H9 (cell line): ENCODE measurements at regions not wholly inside any gene's neighbourhood (a gene's known extent, or its start where the extent isn't known, plus 50 kb on each side); places are given as distances from the start of the nearest gene placed in this dataset.

Experiments
- DNase-seq: peaks from one replicate; pipeline ENCODE4 v3.0.0-alpha.2; 2017
- H2AFZ ChIP-seq: one replicate; pipeline ENCODE4 v1.6.1; 2013; ENCODE audit warnings: mild to moderate bottlenecking, low read length, control low read depth, moderate library complexity
- H2AK5ac ChIP-seq: 2 replicates; pipeline ENCODE4 v1.6.1; 2013; ENCODE audit warnings: low read length, control low read depth, mixed read lengths; ENCODE audit not compliant: insufficient read length
- H2BK120ac ChIP-seq: one replicate; pipeline ENCODE4 v1.6.1; 2013; ENCODE audit warnings: low read depth, mild to moderate bottlenecking, low read length, control low read depth, inconsistent platforms; ENCODE audit not compliant: poor library complexity, severe bottlenecking
- H2BK12ac ChIP-seq: 2 replicates; pipeline ENCODE4 v1.6.1; 2013; ENCODE audit warnings: low read length, control low read depth, mixed read lengths, low read depth; ENCODE audit not compliant: insufficient read length
- H2BK15ac ChIP-seq: 2 replicates; pipeline ENCODE4 v1.6.1; 2013; ENCODE audit warnings: low read depth, low read length, control low read depth
- H2BK20ac ChIP-seq: one replicate; pipeline ENCODE4 v1.6.1; 2013; ENCODE audit warnings: low read depth, mild to moderate bottlenecking, low read length, control low read depth, inconsistent platforms; ENCODE audit not compliant: poor library complexity, severe bottlenecking
- H2BK5ac ChIP-seq: 2 replicates; pipeline ENCODE4 v1.6.1; 2013; ENCODE audit warnings: low read length, control low read depth, mixed read lengths; ENCODE audit not compliant: insufficient read length
- H3K14ac ChIP-seq: 2 replicates; pipeline ENCODE4 v1.6.1; 2013; ENCODE audit warnings: low read length, control low read depth; ENCODE audit not compliant: insufficient read depth
- H3K18ac ChIP-seq: 2 replicates; pipeline ENCODE4 v1.6.1; 2013; ENCODE audit warnings: low read depth, mild to moderate bottlenecking, mixed read lengths, low read length, control low read depth; ENCODE audit not compliant: insufficient read length
- H3K23ac ChIP-seq: 2 replicates; pipeline ENCODE4 v1.6.1; 2013; ENCODE audit warnings: low read length, control low read depth, mixed read lengths, low read depth; ENCODE audit not compliant: insufficient read length
- H3K23me2 ChIP-seq: 2 replicates; pipeline ENCODE4 v1.6.1; 2013; ENCODE audit warnings: low read depth, mild to moderate bottlenecking, mixed read lengths, low read length, control low read depth; ENCODE audit not compliant: insufficient read length, poor library complexity, severe bottlenecking
- H3K27ac ChIP-seq: 2 replicates; pipeline ENCODE4 v1.5.1; 2013; ENCODE audit warnings: low read length, control low read depth, mixed read lengths, low read depth; ENCODE audit not compliant: insufficient read length
- H3K27me3 ChIP-seq: 2 replicates; pipeline ENCODE4 v1.6.1; 2013; ENCODE audit warnings: low read length, control low read depth, inconsistent platforms; ENCODE audit not compliant: insufficient read depth
- H3K4ac ChIP-seq: 2 replicates; pipeline ENCODE4 v1.6.1; 2013; ENCODE audit warnings: low read depth, mild to moderate bottlenecking, control low read depth, inconsistent platforms, low read length, moderate library complexity
- H3K4me1 ChIP-seq: 2 replicates; pipeline ENCODE4 v1.6.1; 2013; ENCODE audit warnings: low read length, control low read depth, inconsistent platforms; ENCODE audit not compliant: insufficient read depth
- H3K4me2 ChIP-seq: 2 replicates; pipeline ENCODE4 v1.6.1; 2013; ENCODE audit warnings: low read length, control low read depth, mixed read lengths; ENCODE audit not compliant: insufficient read length, insufficient read depth
- H3K56ac ChIP-seq: 2 replicates; pipeline ENCODE4 v1.6.1; 2013; ENCODE audit warnings: low read depth, mild to moderate bottlenecking, mixed read lengths, low read length, control low read depth; ENCODE audit not compliant: insufficient read length
- H3K79me1 ChIP-seq: 2 replicates; pipeline ENCODE4 v1.6.1; 2013; ENCODE audit warnings: low read depth, mild to moderate bottlenecking, moderate library complexity, low read length, control low read depth, inconsistent platforms; ENCODE audit not compliant: insufficient read depth, poor library complexity, severe bottlenecking
- H3K79me2 ChIP-seq: 2 replicates; pipeline ENCODE4 v1.6.1; 2013; ENCODE audit warnings: low read length, control low read depth, inconsistent platforms; ENCODE audit not compliant: insufficient read depth
- H3K9ac ChIP-seq: 2 replicates; pipeline ENCODE4 v1.6.1; 2013; ENCODE audit warnings: low read length, control low read depth, mixed read lengths; ENCODE audit not compliant: insufficient read length; ENCODE audit errors: extremely low read depth
- H3K9me3 ChIP-seq: one replicate; pipeline ENCODE4 v1.6.1; 2013; ENCODE audit warnings: low read depth, low read length, inconsistent platforms; ENCODE audit not compliant: control insufficient read depth
- H3T11ph ChIP-seq: one replicate; pipeline ENCODE4 v1.6.1; 2013; ENCODE audit warnings: mild to moderate bottlenecking, low read length, control low read depth, inconsistent platforms
- H4K20me1 ChIP-seq: one replicate; pipeline ENCODE4 v1.6.1; 2013; ENCODE audit not compliant: control insufficient read depth, insufficient read length, insufficient read depth
- H4K5ac ChIP-seq: 2 replicates; pipeline ENCODE4 v1.6.1; 2013; ENCODE audit warnings: low read depth, mild to moderate bottlenecking, mixed read lengths, low read length, control low read depth; ENCODE audit not compliant: insufficient read length
- H4K8ac ChIP-seq: replicated peaks from 2 replicates; pipeline ENCODE4 v1.6.1; 2013; ENCODE audit warnings: low read length, control low read depth, mixed read lengths, low read depth; ENCODE audit not compliant: insufficient read length
- H4K91ac ChIP-seq: 2 replicates; pipeline ENCODE4 v1.6.1; 2013; ENCODE audit warnings: low read depth, mild to moderate bottlenecking, moderate library complexity, mixed read lengths, low read length, control low read depth; ENCODE audit not compliant: insufficient read length
- H3K27ac Mint-ChIP-seq, 3 experiments: 2 replicates in 2 of 3; 3 replicates in 1 of 3; pipeline ENCODE4 v1.8.0; 2020 to 2021; ENCODE audit warnings: mixed read lengths in 3 of 3, mild to moderate bottlenecking in 1 of 3, moderate library complexity in 1 of 3
- H3K27me3 Mint-ChIP-seq: 2 replicates; pipeline ENCODE4 v1.8.0; 2021; ENCODE audit warnings: low read depth, mild to moderate bottlenecking, moderate library complexity, mixed read lengths
- H3K36me3 Mint-ChIP-seq, 3 experiments: 2 replicates in 2 of 3; 3 replicates in 1 of 3; pipeline ENCODE4 v1.8.0; 2020 to 2021; ENCODE audit warnings: low read depth in 3 of 3, mixed read lengths in 3 of 3; ENCODE audit not compliant: insufficient read depth in 1 of 3
- H3K4me1 Mint-ChIP-seq, 2 experiments: 2 replicates each; pipeline ENCODE4 v1.8.0; 2020; ENCODE audit warnings: mixed read lengths in 2 of 2
- H3K4me3 Mint-ChIP-seq, 2 experiments: 2 replicates in 1 of 2; 3 replicates in 1 of 2; pipeline ENCODE4 v1.8.0; 2020 to 2021; ENCODE audit warnings: mild to moderate bottlenecking in 2 of 2, mixed read lengths in 2 of 2, moderate library complexity in 1 of 2
- H3K9me3 Mint-ChIP-seq, 2 experiments: 2 replicates in 1 of 2; 3 replicates in 1 of 2; pipeline ENCODE4 v1.8.0; 2020; ENCODE audit warnings: mild to moderate bottlenecking in 2 of 2, mixed read lengths in 2 of 2, moderate library complexity in 1 of 2
- WGBS: extraction: QIAGEN DNeasy Blood & Tissue Kit; methylation state at CpG from one replicate; pipeline ENCODE4 v1.1.7; 2013; ENCODE audit warnings: missing lambda C conversion rate, low lambda C conversion rate, mixed read lengths; ENCODE audit not compliant: insufficient read length; ENCODE audit errors: extremely low coverage; 5-methylcytosine and 5-hydroxymethylcytosine counted together
- TF ChIP-seq, protein P1 (sequence below): fragments of 200-600 bp; sonication (generic); conservative IDR thresholded peaks from 3 replicates; pipeline ENCODE4 v1.8.0; 2021; ENCODE audit warnings: antibody characterized with exemption, mild to moderate bottlenecking

DNA sequence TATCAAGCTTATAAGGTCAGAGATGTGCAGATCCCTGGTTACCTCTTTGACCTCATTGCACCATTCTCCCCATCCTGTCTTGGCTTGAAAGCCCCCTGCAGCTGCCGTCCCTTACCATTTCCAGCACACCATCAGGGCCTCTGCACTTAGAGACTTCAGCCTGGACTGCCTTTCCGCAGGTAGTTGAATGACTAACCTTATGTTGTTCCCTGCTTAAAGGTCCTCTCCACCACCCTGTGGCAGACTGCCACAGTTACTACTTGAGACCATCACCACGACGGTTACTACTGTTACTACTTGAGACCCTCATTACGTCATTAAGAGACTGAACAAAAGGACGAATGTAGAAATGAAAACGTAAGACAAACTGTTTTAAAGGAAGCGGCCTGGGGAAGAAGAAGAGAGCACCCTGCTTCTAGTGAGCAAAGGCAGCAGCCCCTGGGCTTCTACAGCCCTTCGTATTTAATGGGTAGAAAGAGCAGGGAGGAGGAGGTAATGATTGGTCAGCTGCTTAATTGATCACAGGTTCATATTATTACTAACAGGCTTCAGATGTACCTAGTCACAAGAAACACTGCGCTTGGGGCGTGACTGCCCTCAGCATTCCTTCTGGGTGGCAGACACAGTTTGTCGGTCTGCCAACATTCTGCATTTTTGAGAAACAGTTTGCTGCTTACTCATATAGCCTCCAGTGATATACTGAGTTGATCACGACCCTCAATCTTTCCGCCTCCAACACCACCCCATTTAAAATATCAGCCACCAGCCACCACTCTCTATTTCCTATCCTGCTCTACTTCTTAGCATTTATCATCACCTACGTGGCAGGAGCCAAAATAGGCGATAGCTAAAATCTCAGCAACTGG lies 74.1 kb upstream of the PARD3 start:
- Histone ChIP-seq H3K9me3 (no peaks in the 10 kb centered on the region), H4K8ac (no peak overlapping the region), H3K27me3 (no peaks in the 10 kb centered on the region), H3K79me2 (no peaks in the 10 kb centered on the region), H4K5ac (no peak overlapping the region), H3K4me2 (no peak overlapping the region), H3K14ac (no peak overlapping the region), H4K91ac (no peak overlapping the region), H2BK120ac (no peak overlapping the region), H3K9ac (no peak overlapping the region), H2BK15ac (no peak overlapping the region), H3K4ac (no peak overlapping the region), H2AK5ac (no peak overlapping the region), H2BK5ac (no peak overlapping the region), H3K18ac (no peak overlapping the region), H3K56ac (no peak overlapping the region), H2BK20ac (no peak overlapping the region), H3T11ph (no peak overlapping the region), H2AFZ (no peak overlapping the region), H3K23me2 (no peaks in the 10 kb centered on the region), H3K23ac (no peak overlapping the region), H3K4me1 (no peaks in the 10 kb centered on the region), H2BK12ac (no peak overlapping the region), H3K27ac (no peak overlapping the region), H3K79me1 (no peaks in the 10 kb centered on the region), H4K20me1 (no peaks in the 10 kb centered on the region)
- H3K27ac Mint-ChIP-seq, result no peak overlapping the region
- no peak overlapping the region for H3K4me3 Mint-ChIP-seq
- peaks cover 4% of the 10 kb centered on the region for H3K27me3 Mint-ChIP-seq
- no peak for DNase-seq
- H3K9me3 Mint-ChIP-seq, result no peaks in the 10 kb centered on the region; a peak in 1 of 5 replicates
- WGBS, result no CpG with 5 or more reads among the region's 16 CpGs
- no peaks in the 10 kb centered on the region for H3K36me3 Mint-ChIP-seq
- TF ChIP-seq, protein P1, sequence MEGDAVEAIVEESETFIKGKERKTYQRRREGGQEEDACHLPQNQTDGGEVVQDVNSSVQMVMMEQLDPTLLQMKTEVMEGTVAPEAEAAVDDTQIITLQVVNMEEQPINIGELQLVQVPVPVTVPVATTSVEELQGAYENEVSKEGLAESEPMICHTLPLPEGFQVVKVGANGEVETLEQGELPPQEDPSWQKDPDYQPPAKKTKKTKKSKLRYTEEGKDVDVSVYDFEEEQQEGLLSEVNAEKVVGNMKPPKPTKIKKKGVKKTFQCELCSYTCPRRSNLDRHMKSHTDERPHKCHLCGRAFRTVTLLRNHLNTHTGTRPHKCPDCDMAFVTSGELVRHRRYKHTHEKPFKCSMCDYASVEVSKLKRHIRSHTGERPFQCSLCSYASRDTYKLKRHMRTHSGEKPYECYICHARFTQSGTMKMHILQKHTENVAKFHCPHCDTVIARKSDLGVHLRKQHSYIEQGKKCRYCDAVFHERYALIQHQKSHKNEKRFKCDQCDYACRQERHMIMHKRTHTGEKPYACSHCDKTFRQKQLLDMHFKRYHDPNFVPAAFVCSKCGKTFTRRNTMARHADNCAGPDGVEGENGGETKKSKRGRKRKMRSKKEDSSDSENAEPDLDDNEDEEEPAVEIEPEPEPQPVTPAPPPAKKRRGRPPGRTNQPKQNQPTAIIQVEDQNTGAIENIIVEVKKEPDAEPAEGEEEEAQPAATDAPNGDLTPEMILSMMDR, result no peak
- H3K4me1 Mint-ChIP-seq, result peaks cover 6 to 9% of the 10 kb centered on the region in 2 experiments; a peak in 3 of 4 replicates
